Mesodermal cell (in vitro differentiated cells): ENCODE measurements at regions not wholly inside any gene's neighbourhood (a gene's known extent, or its start where the extent isn't known, plus 50 kb on each side); places are given as distances from the start of the nearest gene placed in this dataset.

Source experiments
- H3K27ac ChIP-seq: 2 replicates; pipeline ENCODE4 v1.7.0; 2013; ENCODE audit warnings: mild to moderate bottlenecking, low read depth, low read length, moderate library complexity; ENCODE audit not compliant: severe bottlenecking
- H3K36me3 ChIP-seq: 2 replicates; pipeline ENCODE4 v1.7.1; 2013; ENCODE audit warnings: mild to moderate bottlenecking, low read length, moderate library complexity; ENCODE audit not compliant: control insufficient read depth, insufficient read depth
- H3K4me1 ChIP-seq: one replicate; pipeline ENCODE4 v1.7.1; 2013; ENCODE audit warnings: mild to moderate bottlenecking, low read length; ENCODE audit not compliant: insufficient read depth, control insufficient read depth, poor library complexity, severe bottlenecking
- H3K4me3 ChIP-seq: 2 replicates; pipeline ENCODE4 v1.7.0; 2013; ENCODE audit warnings: low read length, control low read depth, mild to moderate bottlenecking; ENCODE audit not compliant: insufficient read depth, poor library complexity, severe bottlenecking; ENCODE audit errors: extremely low read depth
- H3K9me3 ChIP-seq: 2 replicates; pipeline ENCODE4 v1.7.1; 2013; ENCODE audit warnings: mild to moderate bottlenecking, low read length, moderate library complexity; ENCODE audit not compliant: control insufficient read depth
- whole genome bisulfite sequencing, 2 experiments: methylation state at CpG; one replicate each; pipeline ENCODE4 v1.1.5; 2013; ENCODE audit warnings: missing lambda C conversion rate in 2 of 2; ENCODE audit not compliant: insufficient coverage in 2 of 2; 5-methylcytosine and 5-hydroxymethylcytosine counted together

DNA sequence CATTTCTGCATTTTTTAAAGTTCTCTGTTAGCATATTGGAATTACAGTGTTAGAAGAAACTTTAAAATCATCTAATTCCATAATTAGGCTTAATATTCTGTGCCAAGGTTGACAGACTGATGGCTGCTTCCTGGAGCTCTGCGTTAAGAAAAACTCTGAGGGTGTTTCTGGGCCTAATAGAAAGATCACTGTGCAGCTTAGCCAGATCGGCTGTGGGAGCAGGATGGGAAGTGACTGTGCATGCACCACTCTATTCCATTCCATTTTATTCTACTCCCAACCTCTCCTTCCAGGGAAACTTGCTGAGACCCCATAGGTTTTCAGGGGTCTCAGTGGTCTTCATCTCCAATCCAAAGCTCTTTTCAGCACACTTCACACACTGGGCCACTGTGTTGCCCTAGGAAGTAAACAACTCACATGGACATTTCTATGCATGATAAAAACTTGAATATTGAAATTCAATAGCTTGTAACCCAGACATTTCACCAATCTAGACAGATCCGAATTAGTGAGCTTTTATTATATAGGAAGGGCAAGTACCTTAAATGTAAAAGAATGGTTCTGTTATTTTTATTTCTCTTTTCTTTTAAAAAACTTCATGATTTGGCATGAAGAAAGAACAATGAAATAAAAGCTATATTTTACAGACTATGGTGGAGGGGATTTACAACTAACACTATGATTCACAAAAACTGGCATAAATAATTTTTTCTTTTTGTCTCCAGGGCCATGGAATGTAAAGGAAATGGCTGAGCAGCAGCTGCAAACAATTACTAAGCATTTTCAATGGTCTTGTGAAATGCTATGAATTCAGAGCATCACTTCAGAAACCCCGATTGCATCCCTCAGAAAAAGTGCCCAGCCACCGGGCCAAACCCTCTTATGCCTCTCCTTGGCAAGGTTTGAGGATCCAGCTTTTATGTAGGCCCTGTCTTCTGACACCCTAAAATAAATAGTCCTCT, 51.4 kb upstream of the DAB2 start:
- Histone ChIP-seq H3K36me3 (no peaks in the 10 kb centered on the region), H3K4me1 (no peaks in the 10 kb centered on the region), H3K27ac (no peak overlapping the region), H3K9me3 (no peaks in the 10 kb centered on the region), H3K4me3 (no peak overlapping the region)
- 86 to 92% methylated on average over 3 to 4 of the region's 5 CpGs for WGBS, 2 experiments

DNA sequence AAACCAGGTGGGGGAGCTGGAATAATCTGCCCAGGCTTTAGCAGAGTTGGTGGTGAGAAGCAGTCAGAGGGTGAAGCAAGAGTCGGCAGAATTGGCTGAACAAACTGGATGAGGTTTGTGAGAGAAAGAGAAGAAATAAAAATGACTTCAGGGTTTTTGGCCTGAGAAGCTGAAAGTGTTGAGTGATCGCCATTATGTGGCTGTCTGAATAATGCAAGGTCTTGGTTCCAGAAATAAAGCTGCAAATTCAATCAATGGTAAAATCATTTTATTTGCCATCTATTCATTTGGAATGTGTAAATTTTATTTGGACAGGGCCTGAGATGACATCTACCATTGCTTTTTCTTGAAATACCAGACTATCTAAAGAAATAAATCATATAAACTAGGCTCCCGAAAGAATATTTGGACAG, 50.4 kb upstream of the DAB2 start:
- H3K36me3 ChIP-seq, result no peaks in the 10 kb centered on the region
- H3K4me3 ChIP-seq, result no peak overlapping the region
- no peaks in the 10 kb centered on the region for H3K9me3 ChIP-seq
- WGBS, 2 experiments, result 83 to 100% methylated on average over 1 to 3 of the region's 3 CpGs
- H3K27ac ChIP-seq, result no peak overlapping the region
- H3K4me1 ChIP-seq, result no peaks in the 10 kb centered on the region
